IMR-90 (cell line): ENCODE measurements at regions not wholly inside any gene's neighbourhood (a gene's known extent, or its start where the extent isn't known, plus 50 kb on each side); places are given as distances from the start of the nearest gene placed in this dataset.

ENCODE experiments used
- ATAC-seq: fragments of 200-7000 bp; cut with Tn5 transposase; 2 replicates; pipeline ENCODE4 v1.9.1; 2020; ENCODE audit warnings: low read depth, mild to moderate bottlenecking, moderate library complexity
- BruUV-seq: library from RNA; stranded (reverse); fragments of 400-500 nt; replicated peaks from 2 replicates; lab custom pipeline; 2021; lab: Mats Ljungman, UMichigan
- CTCF ChIA-PET: fragments of 300-600 bp; formaldehyde crosslinking; extraction: SDS; loops from one replicate; lab custom pipeline; 2021; ENCODE audit warnings: antibody characterized with exemption; lab: Yijun Ruan, JAX
- POLR2A ChIA-PET: fragments of 300-600 bp; sonication (Branson Sonifier 250); formaldehyde crosslinking; loops from one replicate; lab custom pipeline; 2022; ENCODE audit warnings: antibody characterized with exemption; ENCODE audit not compliant: unreplicated experiment; lab: Charles Lee
- DNase-seq: peaks from one replicate; pipeline ENCODE4 v3.0.0; 2013
- H2AFZ ChIP-seq: replicated peaks from 2 replicates; pipeline ENCODE3; 2013; ENCODE audit warnings: low read length, mild to moderate bottlenecking; ENCODE audit not compliant: poor library complexity
- H2AK5ac ChIP-seq: 2 replicates; pipeline ENCODE4 v1.6.1; 2013; ENCODE audit warnings: low read depth, low read length, inconsistent platforms
- H2AK9ac ChIP-seq: replicated peaks from 2 replicates; pipeline ENCODE3; 2013; ENCODE audit warnings: mild to moderate bottlenecking, low read depth, low read length, moderate library complexity; ENCODE audit not compliant: poor library complexity
- H2BK120ac ChIP-seq: 2 replicates; pipeline ENCODE4 v1.6.1; 2013; ENCODE audit warnings: low read depth, low read length, inconsistent platforms
- H2BK15ac ChIP-seq: 3 replicates; pipeline ENCODE4 v1.6.1; 2013; ENCODE audit warnings: low read depth, low read length, inconsistent platforms
- H2BK20ac ChIP-seq: 2 replicates; pipeline ENCODE4 v1.6.1; 2013; ENCODE audit warnings: low read depth, mild to moderate bottlenecking, inconsistent platforms, low read length, moderate library complexity
- H2BK5ac ChIP-seq: 2 replicates; pipeline ENCODE4 v1.6.1; 2013; ENCODE audit warnings: mild to moderate bottlenecking, low read depth, low read length, inconsistent platforms; ENCODE audit not compliant: poor library complexity, severe bottlenecking
- H3K14ac ChIP-seq: replicated peaks from 2 replicates; pipeline ENCODE4 v1.6.1; 2013; ENCODE audit warnings: low read depth, low read length, inconsistent platforms
- H3K18ac ChIP-seq: 2 replicates; pipeline ENCODE4 v1.6.1; 2013; ENCODE audit warnings: low read depth, low read length, control low read depth
- H3K23ac ChIP-seq: 2 replicates; pipeline ENCODE4 v1.6.1; 2013; ENCODE audit warnings: low read depth, low read length, inconsistent platforms
- H3K27ac ChIP-seq: 2 replicates; pipeline ENCODE4 v1.5.1; 2013; ENCODE audit warnings: mild to moderate bottlenecking, control low read depth, low read length; ENCODE audit not compliant: insufficient read depth
- H3K27me3 ChIP-seq: 2 replicates; pipeline ENCODE4 v1.6.1; 2013; ENCODE audit warnings: low read length; ENCODE audit not compliant: control insufficient read depth, insufficient read depth
- H3K36me3 ChIP-seq: 2 replicates; pipeline ENCODE4 v1.6.1; 2013; ENCODE audit warnings: low read length, mixed read lengths; ENCODE audit not compliant: control insufficient read depth, insufficient read depth
- H3K4ac ChIP-seq: 2 replicates; pipeline ENCODE4 v1.6.1; 2013; ENCODE audit warnings: low read depth, low read length, inconsistent platforms
- H3K4me1 ChIP-seq: 2 replicates; pipeline ENCODE4 v1.6.1; 2013; ENCODE audit warnings: low read length, mixed read lengths; ENCODE audit not compliant: control insufficient read depth, insufficient read depth
- H3K4me2 ChIP-seq: 2 replicates; pipeline ENCODE4 v1.6.1; 2013; ENCODE audit warnings: low read depth, mild to moderate bottlenecking, control low read depth, low read length, moderate library complexity
- H3K4me3 ChIP-seq: 2 replicates; pipeline ENCODE4 v1.5.1; 2013; ENCODE audit warnings: low read depth, mild to moderate bottlenecking, control low read depth, low read length, moderate library complexity; ENCODE audit not compliant: insufficient read depth
- H3K56ac ChIP-seq: 2 replicates; pipeline ENCODE4 v1.6.1; 2013; ENCODE audit warnings: low read length, inconsistent platforms; ENCODE audit not compliant: insufficient read depth; ENCODE audit errors: extremely low read depth
- H3K79me1 ChIP-seq, 2 experiments: 2 replicates each; pipeline ENCODE4 v1.6.1; 2013; ENCODE audit warnings: low read length in 2 of 2, inconsistent platforms in 1 of 2, low read depth in 1 of 2
- H3K9ac ChIP-seq: 2 replicates; pipeline ENCODE4 v1.6.1; 2013; ENCODE audit warnings: low read depth, low read length, control low read depth
- H3K9me1 ChIP-seq: 2 replicates; pipeline ENCODE4 v1.6.1; 2013; ENCODE audit warnings: low read length, inconsistent platforms; ENCODE audit not compliant: insufficient read depth
- H3K9me3 ChIP-seq: 2 replicates; pipeline ENCODE4 v1.6.1; 2013; ENCODE audit warnings: low read length; ENCODE audit not compliant: control insufficient read depth, insufficient read depth
- H4K20me1 ChIP-seq: 2 replicates; pipeline ENCODE4 v1.6.1; 2013; ENCODE audit warnings: low read length, inconsistent platforms; ENCODE audit not compliant: insufficient read depth
- H4K5ac ChIP-seq: 2 replicates; pipeline ENCODE4 v1.6.1; 2013; ENCODE audit warnings: mild to moderate bottlenecking, low read depth, low read length, control low read depth
- H4K8ac ChIP-seq, 2 experiments: 2 replicates each; pipeline ENCODE4 v1.6.1; 2013; ENCODE audit warnings: low read depth in 2 of 2, low read length in 2 of 2, control low read depth in 1 of 2, inconsistent platforms in 1 of 2
- H4K91ac ChIP-seq: 2 replicates; pipeline ENCODE4 v1.6.1; 2013; ENCODE audit warnings: low read depth, low read length, inconsistent platforms; ENCODE audit not compliant: insufficient read depth
- FOS ChIP-seq: fragments of 150-350 bp; IDR thresholded peaks from 2 replicates; pipeline ENCODE4 v1.6.1; 2016; ENCODE audit warnings: low read depth, low read length
- WGBS, 2 experiments: methylation state at CpG; one replicate each; pipeline versions ENCODE4 v1.1.5 to v1.1.7; 2013; ENCODE audit warnings: missing lambda C conversion rate in 2 of 2; ENCODE audit not compliant: insufficient read length in 1 of 2; ENCODE audit errors: extremely low coverage in 2 of 2; 5-methylcytosine and 5-hydroxymethylcytosine counted together
- dilution Hi-C: fragments of 300-500 bp; cut with HindIII; formaldehyde crosslinking; loops from one replicate; pipeline ENCODE4 v1.14.3; 2018; ENCODE audit warnings: low sequenced_read_pairs; ENCODE audit not compliant: unreplicated experiment
- in situ Hi-C: fragments of 300-500 bp; cut with MboI; formaldehyde crosslinking; loops from 3 replicates; pipeline ENCODE4 v1.14.3; 2019; ENCODE audit warnings: low sequenced_read_pairs, inconsistent platforms, mixed read lengths
- intact Hi-C: fragments of 100-400 bp; cut with micrococcal nuclease; formaldehyde crosslinking; loops from 2 replicates; pipeline ENCODE4 v1.10.0; 2022
- TF ChIP-seq, protein P1 (sequence below): fragments of 150-350 bp; IDR thresholded peaks from 2 replicates; pipeline ENCODE4 v1.6.1; 2017; ENCODE audit warnings: mild to moderate bottlenecking, antibody characterized with exemption, low read length, low read depth

DNA sequence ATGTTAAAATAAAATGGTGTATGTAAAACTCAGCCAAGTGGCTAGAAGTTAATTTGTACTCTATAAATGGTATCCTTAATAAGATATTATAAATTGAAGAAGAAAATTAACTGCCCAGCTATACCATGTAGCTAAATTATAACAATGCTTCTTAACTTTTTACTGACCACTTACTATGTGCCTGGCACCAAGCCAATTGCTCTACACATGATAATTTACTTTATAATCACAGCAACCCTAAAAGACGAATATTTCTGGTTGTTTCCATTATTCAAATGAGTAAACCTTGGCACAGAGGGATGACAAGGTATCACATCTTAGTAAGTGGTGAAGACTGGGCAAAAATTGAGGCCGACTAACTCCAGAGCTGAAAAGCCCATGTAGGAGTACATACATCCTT, 1506.6 kb downstream of the PCDH7 start:
- Histone ChIP-seq H3K36me3 (no peaks in the 10 kb centered on the region), H3K56ac (no peak overlapping the region), H2AFZ (no peak overlapping the region), H3K9me3 (no peaks in the 10 kb centered on the region), H2BK15ac (no peak overlapping the region), H3K4ac (no peak overlapping the region), H4K91ac (no peak overlapping the region), H2BK5ac (no peak overlapping the region), H3K27ac (no peak overlapping the region), H2AK9ac (no peak overlapping the region), H2BK120ac (no peak overlapping the region), H3K14ac (no peak overlapping the region), H3K27me3 (no peaks in the 10 kb centered on the region), H4K5ac (no peak overlapping the region), H3K9me1 (no peaks in the 10 kb centered on the region), H2AK5ac (no peak overlapping the region), H3K18ac (no peak overlapping the region), H3K23ac (no peak overlapping the region), H3K4me2 (no peak overlapping the region), H4K8ac (no peak overlapping the region), H3K4me1 (no peaks in the 10 kb centered on the region), H3K9ac (no peak overlapping the region), H2BK20ac (no peak overlapping the region), H3K4me3 (no peak overlapping the region), H4K20me1 (no peaks in the 10 kb centered on the region), H3K79me1 (no peaks in the 10 kb centered on the region)
- dilution Hi-C loops: no loop called here
- no peak for TF ChIP-seq FOS
- TF ChIP-seq, protein P1, sequence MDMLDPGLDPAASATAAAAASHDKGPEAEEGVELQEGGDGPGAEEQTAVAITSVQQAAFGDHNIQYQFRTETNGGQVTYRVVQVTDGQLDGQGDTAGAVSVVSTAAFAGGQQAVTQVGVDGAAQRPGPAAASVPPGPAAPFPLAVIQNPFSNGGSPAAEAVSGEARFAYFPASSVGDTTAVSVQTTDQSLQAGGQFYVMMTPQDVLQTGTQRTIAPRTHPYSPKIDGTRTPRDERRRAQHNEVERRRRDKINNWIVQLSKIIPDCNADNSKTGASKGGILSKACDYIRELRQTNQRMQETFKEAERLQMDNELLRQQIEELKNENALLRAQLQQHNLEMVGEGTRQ: no peak
- DNase-seq (no peak), ATAC-seq (no peak)
- no CpG with 5 or more reads among the region's 2 CpGs for WGBS, 2 experiments
- intact Hi-C loops: no loop called here
- no TSS peak for BruUV-seq
- CTCF ChIA-PET: no interaction called here
- in situ Hi-C loops: no loop called here
- POLR2A ChIA-PET: no interaction called here
